ENCODE measurements at regions not wholly inside any gene's neighbourhood (a gene's known extent, or its start where the extent isn't known, plus 50 kb on each side); places are given as distances from the start of the nearest gene placed in this dataset.
"Not testable (repeated sequence)": the region's sequence is repeated elsewhere in the genome, so short reads cannot be mapped to it uniquely, and the experiment has no call there.

GRCh38 chr21:10421601-10422000 lies 99.8 kb upstream of the TPTE start:
- not testable (repeated sequence) for TF ChIP-seq RFX5 (IDR thresholded peaks at IDR 0.05; ENCODE audit: low read depth, low read length); FOS (IDR thresholded peaks at IDR 0.05; ENCODE audit: low read depth, low read length); RAD21 (IDR thresholded peaks at IDR 0.05; ENCODE audit: low read length); CTCF (conservative IDR thresholded peaks at IDR 0.05; ENCODE audit: low read depth, low read length); MAZ (IDR thresholded peaks at IDR 0.05; ENCODE audit: borderline replicate concordance, low read depth, low read length); POLR2A (IDR thresholded peaks at IDR 0.05; ENCODE audit: low read depth, low read length); BHLHE40 (IDR thresholded peaks at IDR 0.05; ENCODE audit: low read depth, low read length); USF2 (IDR thresholded peaks at IDR 0.05; ENCODE audit: low read depth, low read length); CEBPB (IDR thresholded peaks at IDR 0.05; ENCODE audit: low read depth, low read length); SMC3 (IDR thresholded peaks at IDR 0.05; ENCODE audit: low read depth, low read length); RCOR1 (IDR thresholded peaks at IDR 0.05; ENCODE audit: insufficient replicate concordance, low read length); MXI1 (IDR thresholded peaks at IDR 0.05; ENCODE audit: borderline replicate concordance, low read depth, low read length); MAFK (IDR thresholded peaks at IDR 0.05; ENCODE audit: low read depth, low read length); NFE2L2 (IDR thresholded peaks at IDR 0.05; ENCODE audit: low read depth, low read length)

Data from IMR-90 (cell line).